K562 (cell line): ENCODE measurements at regions not wholly inside any gene's neighbourhood (a gene's known extent, or its start where the extent isn't known, plus 50 kb on each side); places are given as distances from the start of the nearest gene placed in this dataset.

Source experiments
- ATAC-seq: fragments of 200-7000 bp; cut with Tn5 transposase; 3 replicates; pipeline ENCODE4 v1.9.1; 2020; ENCODE audit warnings: moderate library complexity
- BruUV-seq: library from RNA; stranded (reverse); fragments of 400-500 nt; replicated peaks from 2 replicates; lab custom pipeline; 2021; lab: Mats Ljungman, UMichigan
- CTCF ChIA-PET: fragments of 300-600 bp; formaldehyde crosslinking; extraction: SDS; loops from one replicate; lab custom pipeline; 2021; ENCODE audit warnings: low intra/inter-chr PET ratio; lab: Yijun Ruan, JAX
- POLR2A ChIA-PET: fragments of 300-600, 350-650 bp; sonication (Branson Sonifier 250); formaldehyde crosslinking; extraction: SDS; loops from one replicate; lab custom pipeline; 2021; ENCODE audit warnings: antibody characterized with exemption, inconsistent platforms; lab: Yijun Ruan, JAX
- DNase-seq, 4 experiments: peaks; one replicate each; pipeline versions ENCODE4 v3.0.0 to v3.0.0-alpha.2; 2011 to 2018; ENCODE audit warnings: low spot score in 3 of 4, mixed read lengths in 3 of 4; ENCODE audit errors: extremely low read depth in 1 of 4
- FAIRE-seq: peaks from 2 replicates; lab custom pipeline; 2011; peaks lifted over from hg19 to GRCh38; lab: Jason Lieb, UNC
- H2AFZ ChIP-seq: 2 replicates; pipeline ENCODE4 v1.6.0; 2011; ENCODE audit warnings: low read depth, low read length, control low read depth, inconsistent platforms
- H3K27ac ChIP-seq: fragments of 200-600 bp; 3 replicates; pipeline ENCODE4 v1.8.0; 2011; ENCODE audit warnings: low read depth, mild to moderate bottlenecking, control low read depth, inconsistent platforms, low read length, moderate library complexity, mixed read lengths; ENCODE audit errors: extremely low read depth
- H3K27me3 ChIP-seq, 2 experiments: fragments of 300-600 bp in 1 of 2; 2 replicates in 1 of 2; 3 replicates in 1 of 2; pipeline versions ENCODE4 v1.6.0 to v1.8.0; 2011; ENCODE audit warnings: inconsistent platforms in 2 of 2, low read length in 2 of 2, mild to moderate bottlenecking in 1 of 2, mixed read lengths in 1 of 2, moderate library complexity in 1 of 2; ENCODE audit not compliant: control insufficient read depth in 2 of 2, insufficient read depth in 2 of 2
- H3K36me3 ChIP-seq: fragments of 300-600 bp; 3 replicates; pipeline ENCODE4 v1.8.0; 2011; ENCODE audit warnings: mild to moderate bottlenecking, low read length, inconsistent platforms; ENCODE audit not compliant: control insufficient read depth, insufficient read depth
- H3K4me1 ChIP-seq, 2 experiments: fragments of 200-600 bp in 1 of 2; replicated peaks in 1 of 2; 2 replicates in 1 of 2; 3 replicates in 1 of 2; pipeline versions ENCODE4 v1.5.1 to v1.8.0; 2011; ENCODE audit warnings: inconsistent platforms in 2 of 2, low read length in 2 of 2, mild to moderate bottlenecking in 1 of 2, mixed read lengths in 1 of 2, moderate library complexity in 1 of 2; ENCODE audit not compliant: control insufficient read depth in 2 of 2, insufficient read depth in 2 of 2
- H3K4me2 ChIP-seq: 2 replicates; pipeline ENCODE4 v1.6.1; 2011; ENCODE audit warnings: low read length, control low read depth, inconsistent platforms, mixed read lengths; ENCODE audit not compliant: insufficient read depth
- H3K4me3 ChIP-seq: fragments of 200-600 bp; sonication (generic), shearing (Covaris generic); 2 replicates; pipeline ENCODE4 v1.5.1; 2016; ENCODE audit warnings: control low read depth, inconsistent platforms
- H3K79me2 ChIP-seq: fragments of 200-600 bp; 3 replicates; pipeline ENCODE4 v1.8.0; 2011; ENCODE audit warnings: low read length, inconsistent platforms; ENCODE audit not compliant: control insufficient read depth, insufficient read depth
- H3K9ac ChIP-seq, 2 experiments: 2 replicates each; pipeline versions ENCODE4 v1.6.0 to v1.6.1; 2011; ENCODE audit warnings: low read depth in 2 of 2, low read length in 2 of 2, control low read depth in 1 of 2, inconsistent platforms in 1 of 2, mild to moderate bottlenecking in 1 of 2, mixed read lengths in 1 of 2; ENCODE audit not compliant: insufficient read depth in 1 of 2
- H3K9me1 ChIP-seq: one replicate; pipeline ENCODE4 v1.6.0; 2011; ENCODE audit warnings: inconsistent platforms, mild to moderate bottlenecking, low read length, moderate library complexity; ENCODE audit not compliant: control insufficient read depth, insufficient read depth
- H3K9me3 ChIP-seq: replicated peaks from 2 replicates; pipeline ENCODE4 v1.5.1; 2011; ENCODE audit warnings: low read depth, low read length, inconsistent platforms; ENCODE audit not compliant: control insufficient read depth, insufficient read depth
- H4K20me1 ChIP-seq: replicated peaks from 2 replicates; pipeline ENCODE4 v1.6.1; 2011; ENCODE audit warnings: low read length, inconsistent platforms, mixed read lengths; ENCODE audit not compliant: control insufficient read depth, insufficient read depth
- BDP1 ChIP-seq: IDR thresholded peaks from 3 replicates; pipeline ENCODE4 v1.6.1; 2011; ENCODE audit not compliant: insufficient read length, insufficient read depth
- ETV6 ChIP-seq, 3 experiments: fragments of 150-350 bp in 1 of 3; sonication (generic) in 1 of 3; formaldehyde crosslinking in 1 of 3; IDR thresholded peaks; 2 replicates each; pipeline versions ENCODE4 v1.6.1 to v1.8.0; 2014 to 2022; ENCODE audit warnings: borderline replicate concordance in 2 of 3, low read depth in 2 of 3, antibody characterized with exemption in 1 of 3, low read length in 1 of 3, mild to moderate bottlenecking in 1 of 3, missing genetic modification reagents in 1 of 3
- ZNF224 ChIP-seq: sonication (generic); formaldehyde crosslinking; IDR thresholded peaks from 2 replicates; pipeline ENCODE4 v1.8.0; 2022; ENCODE audit warnings: mild to moderate bottlenecking, missing genetic modification reagents
- ZNF583 ChIP-seq: fragments of 250-450 bp; sonication (Bioruptor Pico); IDR thresholded peaks from 2 replicates; pipeline ENCODE4 v1.4.0; 2020
- ZNF644 ChIP-seq: fragments of 200-800 bp; sonication (Bioruptor generic); IDR thresholded peaks from 2 replicates; pipeline ENCODE4 v1.6.1; 2016; ENCODE audit warnings: low read depth, missing genetic modification characterization, missing compliant biosample characterization
- WGBS: fragments of 100-300 bp; shearing (Covaris generic); methylation state at CpG from one replicate; pipeline ENCODE4 v1.1.6; 2016; ENCODE audit warnings: low coverage, mixed read lengths; ENCODE audit not compliant: insufficient coverage; ENCODE audit errors: missing lambda C conversion rate; 5-methylcytosine and 5-hydroxymethylcytosine counted together
- in situ Hi-C: fragments of 300-500 bp; cut with MboI; formaldehyde crosslinking; loops from 4 replicates; pipeline ENCODE4 v1.15.0; 2018; ENCODE audit warnings: inconsistent platforms, mixed read lengths
- intact Hi-C: fragments of 100-400 bp; cut with micrococcal nuclease; formaldehyde crosslinking; loops from 2 replicates; pipeline ENCODE4 v1.14.2; 2022
- TF ChIP-seq, protein P1 (sequence below): fragments of 450-650 bp; formaldehyde crosslinking; IDR thresholded peaks from 2 replicates; pipeline ENCODE4 v1.4.0; 2022; ENCODE audit warnings: missing genetic modification characterization

DNA sequence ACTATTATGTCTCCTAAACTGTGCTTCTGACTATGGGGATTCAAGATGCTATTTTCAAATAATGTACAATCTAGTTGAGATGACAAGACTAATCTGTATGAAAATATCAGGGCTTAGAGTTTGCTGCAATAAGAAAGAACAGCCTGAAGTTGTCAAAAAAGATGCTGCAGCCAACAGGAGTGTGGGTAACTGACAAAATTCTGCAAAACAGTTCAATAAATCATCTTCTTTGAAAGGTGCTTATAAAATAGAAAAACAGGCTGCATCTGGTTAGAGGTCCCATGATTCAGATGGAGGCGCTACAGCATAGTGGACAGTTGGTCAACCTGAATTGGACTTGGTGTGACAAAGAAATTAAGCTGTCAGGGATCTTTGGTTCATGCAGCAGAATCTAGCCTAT is 511.0 kb downstream of the XPNPEP1 start:
- ATAC-seq (no peak), DNase-seq (no peak), FAIRE-seq (no peak)
- WGBS: 0% methylated on average over 1 of the region's 1 CpG
- intact Hi-C loops (no loop called here), in situ Hi-C loops (no loop called here)
- Histone ChIP-seq H2AFZ (no peak overlapping the region), H3K36me3 (no peaks in the 10 kb centered on the region), H3K27ac (no peak overlapping the region), H3K79me2 (no peaks in the 10 kb centered on the region), H3K9me3 (no peaks in the 10 kb centered on the region), H3K4me2 (no peak overlapping the region), H3K4me1 (no peaks in the 10 kb centered on the region), H3K9ac (no peak overlapping the region), H4K20me1 (no peaks in the 10 kb centered on the region), H3K9me1 (no peaks in the 10 kb centered on the region), H3K4me3 (no peak overlapping the region), H3K27me3 (no peaks in the 10 kb centered on the region)
- no TSS peak for BruUV-seq
- TF ChIP-seq ZNF644 (tag) (no peak), ZNF583 (CRISPR knock-in tag) (no peak)
- POLR2A ChIA-PET: no interaction called here
- CTCF ChIA-PET: no interaction called here

DNA sequence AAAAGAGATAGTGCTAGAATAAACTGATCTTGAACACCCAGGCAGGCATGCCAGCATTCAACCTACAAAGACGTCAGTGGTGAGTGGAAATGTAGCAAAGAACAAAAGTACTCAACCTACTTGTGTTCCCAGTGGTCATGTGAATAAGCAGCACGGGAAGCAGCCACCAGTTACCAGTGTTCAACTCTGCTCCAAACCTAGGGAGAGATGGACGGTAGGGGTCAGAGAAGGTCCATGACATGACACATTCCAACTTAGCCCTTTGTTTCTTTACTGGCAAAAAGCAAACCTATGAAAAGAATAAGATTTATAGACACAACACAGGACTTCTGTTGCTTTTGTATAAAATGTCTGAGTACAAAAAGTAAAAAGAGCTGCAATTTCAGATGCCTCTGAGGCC is 511.4 kb downstream of the XPNPEP1 start:
- Histone ChIP-seq H2AFZ (no peak overlapping the region), H3K36me3 (no peaks in the 10 kb centered on the region), H3K4me3 (no peak overlapping the region), H3K27me3 (no peaks in the 10 kb centered on the region), H3K4me1 (no peaks in the 10 kb centered on the region), H3K27ac (no peak overlapping the region), H3K4me2 (no peak overlapping the region), H3K79me2 (no peaks in the 10 kb centered on the region), H4K20me1 (no peaks in the 10 kb centered on the region), H3K9me3 (no peaks in the 10 kb centered on the region), H3K9ac (no peak overlapping the region), H3K9me1 (no peaks in the 10 kb centered on the region)
- in situ Hi-C loops (no loop called here), intact Hi-C loops (no loop called here)
- POLR2A ChIA-PET: no interaction called here
- CTCF ChIA-PET: no interaction called here
- no TSS peak for BruUV-seq
- DNase-seq (no peak), FAIRE-seq (no peak), ATAC-seq (no peak)
- TF ChIP-seq ETV6 (IDR thresholded peaks at IDR 0.05; ENCODE audit: borderline replicate concordance in 1 of 2, low read depth in 2 of 2, low read length in 1 of 2): no peak
- no peak for TF ChIP-seq ETV6 (CRISPR knock-in tag; IDR thresholded peaks at IDR 0.05; ENCODE audit: borderline replicate concordance)
- TF ChIP-seq ZNF224: no peak
- TF ChIP-seq BDP1: no peak
- TF ChIP-seq, protein P1, sequence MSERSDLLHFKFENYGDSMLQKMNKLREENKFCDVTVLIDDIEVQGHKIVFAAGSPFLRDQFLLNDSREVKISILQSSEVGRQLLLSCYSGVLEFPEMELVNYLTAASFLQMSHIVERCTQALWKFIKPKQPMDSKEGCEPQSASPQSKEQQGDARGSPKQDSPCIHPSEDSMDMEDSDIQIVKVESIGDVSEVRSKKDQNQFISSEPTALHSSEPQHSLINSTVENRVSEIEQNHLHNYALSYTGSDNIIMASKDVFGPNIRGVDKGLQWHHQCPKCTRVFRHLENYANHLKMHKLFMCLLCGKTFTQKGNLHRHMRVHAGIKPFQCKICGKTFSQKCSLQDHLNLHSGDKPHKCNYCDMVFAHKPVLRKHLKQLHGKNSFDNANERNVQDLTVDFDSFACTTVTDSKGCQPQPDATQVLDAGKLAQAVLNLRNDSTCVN (CRISPR knock-in tag): no peak
- WGBS: 0% methylated on average over 3 of the region's 3 CpGs
